GM23338 (cell line): ENCODE measurements at regions not wholly inside any gene's neighbourhood (a gene's known extent, or its start where the extent isn't known, plus 50 kb on each side); places are given as distances from the start of the nearest gene placed in this dataset.

Experiments used
- ATAC-seq: fragments of 200-7000 bp; cut with Tn5 transposase; 3 replicates; pipeline ENCODE4 v1.9.1; 2020
- DNase-seq: peaks from one replicate; pipeline ENCODE4 v3.0.0-alpha.2; 2015; ENCODE audit warnings: low spot score
- H2AFZ ChIP-seq: fragments of 200-600 bp; sonication (generic); 2 replicates; pipeline ENCODE4 v1.8.0; 2016; ENCODE audit warnings: antibody characterized with exemption, mild to moderate bottlenecking, moderate library complexity
- H3F3A ChIP-seq: fragments of 200-600 bp; sonication (generic); replicated peaks from 2 replicates; pipeline ENCODE4 v1.8.0; 2017; ENCODE audit warnings: antibody characterized with exemption, mixed run types, low read depth
- H3K27ac ChIP-seq: fragments of 200-600 bp; sonication (generic); 2 replicates; pipeline ENCODE4 v1.6.1; 2016; ENCODE audit warnings: low read depth
- H3K27me3 ChIP-seq: fragments of 200-600 bp; sonication (generic); 2 replicates; pipeline ENCODE4 v1.8.0; 2016; ENCODE audit warnings: mild to moderate bottlenecking, mixed run types, moderate library complexity; ENCODE audit not compliant: insufficient read depth
- H3K36me3 ChIP-seq: fragments of 200-600 bp; sonication (generic); 2 replicates; pipeline ENCODE4 v1.8.0; 2016; ENCODE audit warnings: mild to moderate bottlenecking; ENCODE audit not compliant: insufficient read depth
- H3K4me1 ChIP-seq: fragments of 200-600 bp; sonication (generic); 2 replicates; pipeline ENCODE4 v1.8.0; 2016; ENCODE audit warnings: mild to moderate bottlenecking, moderate library complexity; ENCODE audit not compliant: insufficient read depth
- H3K4me2 ChIP-seq: fragments of 200-600 bp; sonication (generic); 2 replicates; pipeline ENCODE4 v1.7.1; 2017; ENCODE audit warnings: mixed run types
- H3K4me3 ChIP-seq: fragments of 200-600 bp; sonication (generic); 2 replicates; pipeline ENCODE4 v1.6.1; 2016; ENCODE audit warnings: mixed run types
- H3K79me2 ChIP-seq: fragments of 200-600 bp; sonication (generic); replicated peaks from 2 replicates; pipeline ENCODE4 v1.8.0; 2017; ENCODE audit warnings: mild to moderate bottlenecking; ENCODE audit not compliant: insufficient read depth
- H3K9me2 ChIP-seq: fragments of 200-600 bp; sonication (generic); 2 replicates; pipeline ENCODE4 v1.8.0; 2017; ENCODE audit not compliant: insufficient read depth
- H4K20me1 ChIP-seq: fragments of 200-600 bp; sonication (generic); replicated peaks from 2 replicates; pipeline ENCODE4 v1.8.0; 2017; ENCODE audit warnings: mild to moderate bottlenecking; ENCODE audit not compliant: insufficient read depth
- H3K27ac Mint-ChIP-seq: 2 replicates; pipeline ENCODE4 v1.8.0; 2020; ENCODE audit warnings: inconsistent platforms, mild to moderate bottlenecking, moderate library complexity, mixed read lengths
- H3K27me3 Mint-ChIP-seq: 3 replicates; pipeline ENCODE4 v1.8.0; 2022; ENCODE audit warnings: low read depth, mild to moderate bottlenecking, moderate library complexity, mixed read lengths, inconsistent platforms; ENCODE audit not compliant: insufficient read depth, poor library complexity
- H3K36me3 Mint-ChIP-seq: 3 replicates; pipeline ENCODE4 v1.8.0; 2021; ENCODE audit warnings: low read depth, mild to moderate bottlenecking, inconsistent platforms, moderate library complexity, mixed read lengths
- H3K4me1 Mint-ChIP-seq: 3 replicates; pipeline ENCODE4 v1.8.0; 2020; ENCODE audit warnings: mild to moderate bottlenecking, inconsistent platforms, mixed read lengths
- H3K4me3 Mint-ChIP-seq: 3 replicates; pipeline ENCODE4 v1.8.0; 2021; ENCODE audit warnings: moderate library complexity, mild to moderate bottlenecking, inconsistent platforms, mixed read lengths
- H3K9me3 Mint-ChIP-seq: 3 replicates; pipeline ENCODE4 v1.8.0; 2020; ENCODE audit warnings: moderate library complexity, mild to moderate bottlenecking, inconsistent platforms, mixed read lengths
- CREB1 ChIP-seq: fragments of 250-450 bp; sonication (Bioruptor Pico); IDR thresholded peaks from 2 replicates; pipeline ENCODE4 v1.5.0; 2020; ENCODE audit warnings: low read depth, mild to moderate bottlenecking, moderate library complexity
- ETS1 ChIP-seq: IDR thresholded peaks from 2 replicates; pipeline ENCODE4 v1.6.1; 2016; ENCODE audit warnings: antibody characterized with exemption
- EZH2 ChIP-seq: fragments of 200-600 bp; sonication (generic); IDR thresholded peaks from one replicate; pipeline ENCODE4 v1.8.0; 2017; ENCODE audit warnings: antibody characterized with exemption, mild to moderate bottlenecking, low read depth; ENCODE audit not compliant: unreplicated experiment
- EZH2phosphoT487 ChIP-seq: fragments of 200-600 bp; sonication (generic); IDR thresholded peaks from one replicate; pipeline ENCODE4 v1.8.1; 2018; ENCODE audit warnings: antibody characterized with exemption; ENCODE audit not compliant: unreplicated experiment
- JUNB ChIP-seq: IDR thresholded peaks from one replicate; pipeline ENCODE4 v1.6.1; 2016; ENCODE audit warnings: antibody characterized with exemption; ENCODE audit not compliant: unreplicated experiment
- NANOG ChIP-seq: IDR thresholded peaks from 2 replicates; pipeline ENCODE4 v1.6.1; 2016; ENCODE audit warnings: antibody characterized with exemption, borderline replicate concordance
- POLR2AphosphoS5 ChIP-seq: IDR thresholded peaks from 2 replicates; pipeline ENCODE4 v1.6.1; 2016; ENCODE audit warnings: antibody characterized with exemption, low read depth
- STAT1 ChIP-seq: IDR thresholded peaks from one replicate; pipeline ENCODE4 v1.6.1; 2016; ENCODE audit warnings: antibody characterized with exemption; ENCODE audit not compliant: unreplicated experiment
- ZNF114 ChIP-seq: fragments of 250-450 bp; sonication (Bioruptor Pico); IDR thresholded peaks from 2 replicates; pipeline ENCODE4 v1.5.0; 2020; ENCODE audit warnings: mild to moderate bottlenecking, moderate library complexity
- ZNF331 ChIP-seq: fragments of 250-450 bp; sonication (Bioruptor Pico); IDR thresholded peaks from 2 replicates; pipeline ENCODE4 v1.5.0; 2020; ENCODE audit warnings: low read depth, mild to moderate bottlenecking, moderate library complexity
- ZNF462 ChIP-seq: fragments of 250-450 bp; sonication (Bioruptor Pico); IDR thresholded peaks from 2 replicates; pipeline ENCODE4 v1.5.0; 2020; ENCODE audit warnings: mild to moderate bottlenecking, moderate library complexity
- TF ChIP-seq, protein P1 (sequence below): IDR thresholded peaks from one replicate; pipeline ENCODE4 v1.6.1; 2018; ENCODE audit warnings: antibody characterized with exemption; ENCODE audit not compliant: unreplicated experiment
- TF ChIP-seq, protein P2 (sequence below), 2 experiments: fragments of 200-600 bp in 1 of 2; sonication (generic) in 1 of 2; conservative IDR thresholded peaks; 2 replicates each; pipeline versions ENCODE4 v1.5.1 to v1.6.1; 2016 to 2017; ENCODE audit warnings: antibody characterized with exemption in 2 of 2, low read depth in 2 of 2, mild to moderate bottlenecking in 2 of 2, moderate library complexity in 1 of 2

DNA sequence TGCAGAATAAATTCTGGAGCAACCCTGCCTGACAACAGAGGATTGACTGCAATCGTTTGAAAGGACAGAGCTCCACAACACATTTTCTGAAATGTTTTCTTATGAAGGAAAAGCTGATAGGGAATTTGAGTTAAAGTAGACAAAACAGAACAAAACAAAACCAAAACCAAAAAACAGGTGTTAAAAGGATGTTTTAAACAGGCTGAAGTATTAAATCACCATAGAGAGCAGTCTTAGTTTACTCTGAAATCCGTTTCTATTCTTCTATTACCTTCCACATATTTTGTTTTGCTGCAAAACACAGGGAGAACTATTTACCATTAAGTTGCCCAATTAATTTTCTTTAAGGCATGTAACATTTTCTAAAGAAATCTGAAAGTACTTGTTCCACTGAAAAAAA is 93.4 kb upstream of the MLIP start:
- Histone ChIP-seq H3K27me3 (no peaks in the 10 kb centered on the region), H3K9me2 (no peaks in the 10 kb centered on the region), H4K20me1 (no peaks in the 10 kb centered on the region), H3K4me3 (no peak overlapping the region), H3K4me1 (peaks cover 9% of the 10 kb centered on the region; the same call in 1 of the 2 replicates), H3K27ac (no peak overlapping the region), H3K4me2 (no peak overlapping the region), H3K79me2 (no peaks in the 10 kb centered on the region), H3K36me3 (no peaks in the 10 kb centered on the region), H2AFZ (no peak overlapping the region), H3F3A (no peaks in the 10 kb centered on the region)
- TF ChIP-seq JUNB (no peak), EZH2 (no peak), ZNF331 (CRISPR knock-in tag) (no peak), STAT1 (no peak), NANOG (no peak), ETS1 (no peak), CREB1 (CRISPR knock-in tag) (no peak), POLR2AphosphoS5 (no peak), EZH2phosphoT487 (no peak), ZNF462 (CRISPR knock-in tag) (no peak), ZNF114 (CRISPR knock-in tag) (no peak)
- TF ChIP-seq, protein P1, sequence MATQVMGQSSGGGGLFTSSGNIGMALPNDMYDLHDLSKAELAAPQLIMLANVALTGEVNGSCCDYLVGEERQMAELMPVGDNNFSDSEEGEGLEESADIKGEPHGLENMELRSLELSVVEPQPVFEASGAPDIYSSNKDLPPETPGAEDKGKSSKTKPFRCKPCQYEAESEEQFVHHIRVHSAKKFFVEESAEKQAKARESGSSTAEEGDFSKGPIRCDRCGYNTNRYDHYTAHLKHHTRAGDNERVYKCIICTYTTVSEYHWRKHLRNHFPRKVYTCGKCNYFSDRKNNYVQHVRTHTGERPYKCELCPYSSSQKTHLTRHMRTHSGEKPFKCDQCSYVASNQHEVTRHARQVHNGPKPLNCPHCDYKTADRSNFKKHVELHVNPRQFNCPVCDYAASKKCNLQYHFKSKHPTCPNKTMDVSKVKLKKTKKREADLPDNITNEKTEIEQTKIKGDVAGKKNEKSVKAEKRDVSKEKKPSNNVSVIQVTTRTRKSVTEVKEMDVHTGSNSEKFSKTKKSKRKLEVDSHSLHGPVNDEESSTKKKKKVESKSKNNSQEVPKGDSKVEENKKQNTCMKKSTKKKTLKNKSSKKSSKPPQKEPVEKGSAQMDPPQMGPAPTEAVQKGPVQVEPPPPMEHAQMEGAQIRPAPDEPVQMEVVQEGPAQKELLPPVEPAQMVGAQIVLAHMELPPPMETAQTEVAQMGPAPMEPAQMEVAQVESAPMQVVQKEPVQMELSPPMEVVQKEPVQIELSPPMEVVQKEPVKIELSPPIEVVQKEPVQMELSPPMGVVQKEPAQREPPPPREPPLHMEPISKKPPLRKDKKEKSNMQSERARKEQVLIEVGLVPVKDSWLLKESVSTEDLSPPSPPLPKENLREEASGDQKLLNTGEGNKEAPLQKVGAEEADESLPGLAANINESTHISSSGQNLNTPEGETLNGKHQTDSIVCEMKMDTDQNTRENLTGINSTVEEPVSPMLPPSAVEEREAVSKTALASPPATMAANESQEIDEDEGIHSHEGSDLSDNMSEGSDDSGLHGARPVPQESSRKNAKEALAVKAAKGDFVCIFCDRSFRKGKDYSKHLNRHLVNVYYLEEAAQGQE = no peak
- TF ChIP-seq, protein P2, sequence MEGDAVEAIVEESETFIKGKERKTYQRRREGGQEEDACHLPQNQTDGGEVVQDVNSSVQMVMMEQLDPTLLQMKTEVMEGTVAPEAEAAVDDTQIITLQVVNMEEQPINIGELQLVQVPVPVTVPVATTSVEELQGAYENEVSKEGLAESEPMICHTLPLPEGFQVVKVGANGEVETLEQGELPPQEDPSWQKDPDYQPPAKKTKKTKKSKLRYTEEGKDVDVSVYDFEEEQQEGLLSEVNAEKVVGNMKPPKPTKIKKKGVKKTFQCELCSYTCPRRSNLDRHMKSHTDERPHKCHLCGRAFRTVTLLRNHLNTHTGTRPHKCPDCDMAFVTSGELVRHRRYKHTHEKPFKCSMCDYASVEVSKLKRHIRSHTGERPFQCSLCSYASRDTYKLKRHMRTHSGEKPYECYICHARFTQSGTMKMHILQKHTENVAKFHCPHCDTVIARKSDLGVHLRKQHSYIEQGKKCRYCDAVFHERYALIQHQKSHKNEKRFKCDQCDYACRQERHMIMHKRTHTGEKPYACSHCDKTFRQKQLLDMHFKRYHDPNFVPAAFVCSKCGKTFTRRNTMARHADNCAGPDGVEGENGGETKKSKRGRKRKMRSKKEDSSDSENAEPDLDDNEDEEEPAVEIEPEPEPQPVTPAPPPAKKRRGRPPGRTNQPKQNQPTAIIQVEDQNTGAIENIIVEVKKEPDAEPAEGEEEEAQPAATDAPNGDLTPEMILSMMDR (conservative IDR thresholded peaks at IDR 0.05; ENCODE audit: low read depth in 2 of 2) = no peak
- no peak for ATAC-seq
- Mint-ChIP-seq H3K27me3 (no peaks in the 10 kb centered on the region), H3K27ac (no peak overlapping the region), H3K4me1 (peaks cover 11% of the 10 kb centered on the region; the same call in 2 of the 3 replicates), H3K9me3 (no peaks in the 10 kb centered on the region), H3K36me3 (no peaks in the 10 kb centered on the region), H3K4me3 (no peak overlapping the region)
- no peak for DNase-seq
